HAP-1 (cell line): ENCODE measurements at regions not wholly inside any gene's neighbourhood (a gene's known extent, or its start where the extent isn't known, plus 50 kb on each side); places are given as distances from the start of the nearest gene placed in this dataset.

Experiments used
- DNase-seq, 2 experiments: peaks; one replicate each; pipeline ENCODE4 v3.0.0-alpha.2; 2016 to 2020; ENCODE audit warnings: low spot score in 2 of 2
- H3K27me3 ChIP-seq: fragments of 250-450 bp; sonication (Bioruptor Pico); 2 replicates; pipeline ENCODE4 v1.5.1; 2020; ENCODE audit warnings: low read depth, mild to moderate bottlenecking, moderate library complexity
- H3K36me3 ChIP-seq: fragments of 250-450 bp; sonication (Bioruptor Pico); replicated peaks from 2 replicates; pipeline ENCODE4 v1.5.1; 2020; ENCODE audit warnings: mild to moderate bottlenecking
- H3K4me1 ChIP-seq: fragments of 250-450 bp; sonication (Bioruptor Pico); 2 replicates; pipeline ENCODE4 v1.5.1; 2020; ENCODE audit warnings: mild to moderate bottlenecking
- H3K4me3 ChIP-seq: fragments of 250-450 bp; sonication (Bioruptor Pico); 2 replicates; pipeline ENCODE4 v1.5.1; 2020; ENCODE audit warnings: mild to moderate bottlenecking, moderate library complexity
- H3K9me3 ChIP-seq: fragments of 250-450 bp; sonication (Bioruptor Pico); 2 replicates; pipeline ENCODE4 v1.5.1; 2020; ENCODE audit warnings: mild to moderate bottlenecking, moderate library complexity
- in situ Hi-C: fragments of 300-500 bp; cut with MboI; formaldehyde crosslinking; loops from 3 replicates; pipeline ENCODE4 v1.14.3; 2020; ENCODE audit warnings: low sequenced_read_pairs, inconsistent platforms, mixed read lengths

- Histone ChIP-seq H3K4me1 (no peaks in the 10 kb centered on the region), H3K9me3 (no peaks in the 10 kb centered on the region), H3K4me3 (no peak overlapping the region), H3K36me3 (no peaks in the 10 kb centered on the region), H3K27me3 (no peaks in the 10 kb centered on the region)
- no peak for DNase-seq
- in situ Hi-C loops, result no loop called here
These were observed 241.4 kb upstream of the PCSK5 start for GRCh38 chr9:75649060-75649459.

GRCh38 chr9:75651709-75652108 lies 238.8 kb upstream of the PCSK5 start:
- no peaks in the 10 kb centered on the region for H3K4me1 ChIP-seq
- H3K36me3 ChIP-seq, result no peaks in the 10 kb centered on the region
- no peak for DNase-seq
- H3K4me3 ChIP-seq, result no peak overlapping the region
- H3K27me3 ChIP-seq, result no peaks in the 10 kb centered on the region
- in situ Hi-C loops, result no loop called here
- H3K9me3 ChIP-seq, result no peaks in the 10 kb centered on the region

GRCh38 chr9:75653335-75653734 lies 237.1 kb upstream of the PCSK5 start:
- no peak for DNase-seq
- no peak overlapping the region for H3K4me3 ChIP-seq
- in situ Hi-C loops, result no loop called here

GRCh38 chr9:75653750-75654149 lies 236.7 kb upstream of the PCSK5 start:
- Histone ChIP-seq H3K9me3 (no peaks in the 10 kb centered on the region), H3K4me1 (no peaks in the 10 kb centered on the region), H3K36me3 (no peaks in the 10 kb centered on the region), H3K27me3 (no peaks in the 10 kb centered on the region), H3K4me3 (no peak overlapping the region)
- DNase-seq, result no peak
- in situ Hi-C loops, result no loop called here

More at GRCh38 chr9:75653335-75653734, 237.1 kb upstream of the PCSK5 start:
- H3K27me3 ChIP-seq, result no peaks in the 10 kb centered on the region
- H3K36me3 ChIP-seq, result no peaks in the 10 kb centered on the region
- no peaks in the 10 kb centered on the region for H3K9me3 ChIP-seq
- H3K4me1 ChIP-seq, result no peaks in the 10 kb centered on the region

- Histone ChIP-seq H3K27me3 (no peaks in the 10 kb centered on the region), H3K4me1 (no peaks in the 10 kb centered on the region), H3K36me3 (no peaks in the 10 kb centered on the region), H3K4me3 (no peak overlapping the region), H3K9me3 (no peaks in the 10 kb centered on the region)
- in situ Hi-C loops, result no loop called here
- DNase-seq, result no peak
These were observed 233.5 kb upstream of the PCSK5 start for GRCh38 chr9:75657015-75657414.

GRCh38 chr9:75658301-75658905 lies 232.1 kb upstream of the PCSK5 start:
- in situ Hi-C loops, result no loop called here
- no peak for DNase-seq
- H3K4me1 ChIP-seq, result no peaks in the 10 kb centered on the region

GRCh38 chr9:75664597-75664996 lies 225.9 kb upstream of the PCSK5 start:
- in situ Hi-C loops, result no loop called here
- no peak overlapping the region for H3K4me3 ChIP-seq

More at GRCh38 chr9:75658301-75658905, 232.1 kb upstream of the PCSK5 start:
- no peaks in the 10 kb centered on the region for H3K9me3 ChIP-seq
- H3K36me3 ChIP-seq, result no peaks in the 10 kb centered on the region
- H3K4me3 ChIP-seq, result no peak overlapping the region
- no peaks in the 10 kb centered on the region; the same call in 1 of the 2 replicates for H3K27me3 ChIP-seq

GRCh38 chr9:75666856-75667554 lies 223.5 kb upstream of the PCSK5 start:
- Histone ChIP-seq H3K9me3 (no peaks in the 10 kb centered on the region), H3K27me3 (peaks cover 3% of the 10 kb centered on the region), H3K4me1 (no peaks in the 10 kb centered on the region), H3K36me3 (no peaks in the 10 kb centered on the region), H3K4me3 (no peak overlapping the region)
- no peak for DNase-seq
- in situ Hi-C loops, result no loop called here

More at GRCh38 chr9:75664597-75664996, 225.9 kb upstream of the PCSK5 start:
- Histone ChIP-seq H3K9me3 (no peaks in the 10 kb centered on the region), H3K36me3 (no peaks in the 10 kb centered on the region), H3K4me1 (no peaks in the 10 kb centered on the region), H3K27me3 (peaks cover 3% of the 10 kb centered on the region)
- DNase-seq, result no peak

- no peak for DNase-seq
- H3K4me3 ChIP-seq, result no peak overlapping the region
- in situ Hi-C loops, result no loop called here
- H3K36me3 ChIP-seq, result no peaks in the 10 kb centered on the region
- H3K27me3 ChIP-seq, result peaks cover 3% of the 10 kb centered on the region
- H3K4me1 ChIP-seq, result no peaks in the 10 kb centered on the region
- no peaks in the 10 kb centered on the region for H3K9me3 ChIP-seq
These were observed 220.8 kb upstream of the PCSK5 start for GRCh38 chr9:75669721-75670120.

GRCh38 chr9:75671354-75671753 lies 219.1 kb upstream of the PCSK5 start:
- Histone ChIP-seq H3K27me3 (peaks cover 2% of the 10 kb centered on the region; the same call in 1 of the 2 replicates), H3K9me3 (no peaks in the 10 kb centered on the region), H3K36me3 (no peaks in the 10 kb centered on the region), H3K4me3 (no peak overlapping the region), H3K4me1 (no peaks in the 10 kb centered on the region)
- DNase-seq, result no peak
- in situ Hi-C loops, result no loop called here

GRCh38 chr9:75672478-75672877 lies 218.0 kb upstream of the PCSK5 start:
- no peaks in the 10 kb centered on the region for H3K27me3 ChIP-seq
- DNase-seq, result no peak
- H3K4me1 ChIP-seq, result no peaks in the 10 kb centered on the region
- no peaks in the 10 kb centered on the region for H3K9me3 ChIP-seq
- H3K4me3 ChIP-seq, result no peak overlapping the region
- in situ Hi-C loops, result no loop called here
- no peaks in the 10 kb centered on the region for H3K36me3 ChIP-seq

GRCh38 chr9:75683591-75683990 lies 206.9 kb upstream of the PCSK5 start:
- H3K9me3 ChIP-seq, result no peaks in the 10 kb centered on the region
- H3K4me3 ChIP-seq, result no peak overlapping the region
- no peaks in the 10 kb centered on the region for H3K27me3 ChIP-seq
- no peaks in the 10 kb centered on the region for H3K36me3 ChIP-seq
- in situ Hi-C loops, result no loop called here
- H3K4me1 ChIP-seq, result no peaks in the 10 kb centered on the region
- DNase-seq, result no peak

- Histone ChIP-seq H3K4me3 (no peak overlapping the region), H3K4me1 (no peaks in the 10 kb centered on the region), H3K27me3 (no peaks in the 10 kb centered on the region), H3K36me3 (no peaks in the 10 kb centered on the region), H3K9me3 (no peaks in the 10 kb centered on the region)
- in situ Hi-C loops, result no loop called here
- DNase-seq, result no peak
These were observed 205.4 kb upstream of the PCSK5 start for GRCh38 chr9:75685062-75685461.

GRCh38 chr9:75687359-75687953 lies 203.0 kb upstream of the PCSK5 start:
- Histone ChIP-seq H3K9me3 (no peaks in the 10 kb centered on the region), H3K4me1 (no peaks in the 10 kb centered on the region), H3K4me3 (no peak overlapping the region), H3K36me3 (no peaks in the 10 kb centered on the region), H3K27me3 (no peaks in the 10 kb centered on the region)
- DNase-seq, result no peak
- in situ Hi-C loops, result no loop called here
